ENCODE measurements at regions not wholly inside any gene's neighbourhood (a gene's known extent, or its start where the extent isn't known, plus 50 kb on each side); places are given as distances from the start of the nearest gene placed in this dataset.

GRCh38 chr10:29732918-29733317, 98.1 kb upstream of the SVIL start:
- TF ChIP-seq, protein P1, sequence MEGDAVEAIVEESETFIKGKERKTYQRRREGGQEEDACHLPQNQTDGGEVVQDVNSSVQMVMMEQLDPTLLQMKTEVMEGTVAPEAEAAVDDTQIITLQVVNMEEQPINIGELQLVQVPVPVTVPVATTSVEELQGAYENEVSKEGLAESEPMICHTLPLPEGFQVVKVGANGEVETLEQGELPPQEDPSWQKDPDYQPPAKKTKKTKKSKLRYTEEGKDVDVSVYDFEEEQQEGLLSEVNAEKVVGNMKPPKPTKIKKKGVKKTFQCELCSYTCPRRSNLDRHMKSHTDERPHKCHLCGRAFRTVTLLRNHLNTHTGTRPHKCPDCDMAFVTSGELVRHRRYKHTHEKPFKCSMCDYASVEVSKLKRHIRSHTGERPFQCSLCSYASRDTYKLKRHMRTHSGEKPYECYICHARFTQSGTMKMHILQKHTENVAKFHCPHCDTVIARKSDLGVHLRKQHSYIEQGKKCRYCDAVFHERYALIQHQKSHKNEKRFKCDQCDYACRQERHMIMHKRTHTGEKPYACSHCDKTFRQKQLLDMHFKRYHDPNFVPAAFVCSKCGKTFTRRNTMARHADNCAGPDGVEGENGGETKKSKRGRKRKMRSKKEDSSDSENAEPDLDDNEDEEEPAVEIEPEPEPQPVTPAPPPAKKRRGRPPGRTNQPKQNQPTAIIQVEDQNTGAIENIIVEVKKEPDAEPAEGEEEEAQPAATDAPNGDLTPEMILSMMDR (IDR thresholded peaks at IDR 0.05) = no peak
- Histone ChIP-seq H3K9ac (ENCODE audit: insufficient read depth, low read length, poor library complexity, severe bottlenecking) (no peak overlapping the region), H3K4me2 (replicated peaks; ENCODE audit: extremely low read depth, low read length, poor library complexity, severe bottlenecking) (peak overlapping the region; percentile 96), H3K27ac (ENCODE audit: low read depth in 1 of 2, low read length in 2 of 2) (no peak overlapping the region), H3K4me1 (ENCODE audit: control insufficient read depth in 1 of 2, insufficient read depth in 2 of 2, low read length in 2 of 2) (peaks cover 29 to 51% of the 10 kb centered on the region in 2 donors), H2AFZ (ENCODE audit: insufficient read depth, low read depth, low read length, poor library complexity, severe bottlenecking) (no peak overlapping the region), H3K4me3 (replicated peaks in 1 of 3; ENCODE audit: low read depth in 2 of 3, low read length in 3 of 3) (no peak overlapping the region), H3K36me3 (replicated peaks in 1 of 2; ENCODE audit: control insufficient read depth in 1 of 2, insufficient read depth in 2 of 2, low read length in 2 of 2) (peaks cover 6 to 12% of the 10 kb centered on the region in 2 donors), H3K27me3 (ENCODE audit: control insufficient read depth in 2 of 2, insufficient read depth in 2 of 2, low read length in 2 of 2) (peaks cover 0 to 8% of the 10 kb centered on the region in 2 donors), H4K20me1 (ENCODE audit: insufficient read depth, low read length) (peaks cover 36% of the 10 kb centered on the region), H3K9me3 (replicated peaks in 1 of 2; ENCODE audit: control insufficient read depth in 1 of 2, insufficient read depth in 1 of 2, low read length in 2 of 2) (no peaks in the 10 kb centered on the region), H3K79me2 (ENCODE audit: insufficient read depth, low read length) (peaks cover 80% of the 10 kb centered on the region)
- Mint-ChIP-seq H3K4me3 (peak overlapping the region in 1 of 2 donors; percentile 64), H3K36me3 (peaks cover 21 to 24% of the 10 kb centered on the region in 2 donors), H3K27me3 (ENCODE audit: low read depth in 3 of 3) (peaks cover 0 to 7% (median 6%) of the 10 kb centered on the region in 3 donors), H3K27ac (peak overlapping the region in 2 of 7 donors; percentile 7 to 33), H3K4me1 (peaks cover 63% of the 10 kb centered on the region), H3K9me3 (no peaks in the 10 kb centered on the region)
- no CpG with 5 or more reads among the region's 2 CpGs for WGBS (ENCODE audit: insufficient coverage)
- intact Hi-C loops (cut with micrococcal nuclease) = loop anchor here (5.0 to 10.0 kb wide), 5 partner anchors 48 to 178 kb away; partner anchors contain the start of gene SVIL (in 1 of the 2)
- DNase-seq = no peak

DNA sequence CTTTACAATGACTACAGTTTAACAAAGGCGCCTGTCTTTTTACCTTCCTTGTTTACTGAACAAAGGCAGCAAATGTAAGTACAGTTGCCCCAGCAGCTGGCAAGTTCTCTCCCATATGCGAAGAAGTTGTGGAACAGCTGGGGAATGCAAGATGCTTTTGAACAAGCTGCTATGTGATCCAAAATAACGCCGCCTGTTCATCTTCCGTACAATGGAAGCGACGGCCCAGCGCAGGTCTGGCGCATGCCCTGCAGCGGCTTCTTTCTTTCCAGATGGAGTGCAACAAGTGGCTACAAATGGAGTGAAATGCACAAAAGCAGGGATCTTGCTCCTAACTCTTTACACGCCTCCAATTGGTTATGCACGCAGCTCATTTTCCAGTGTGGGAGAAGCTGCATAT, 97.0 kb upstream of the SVIL start:
- no peaks in the 10 kb centered on the region for H3K27me3 ChIP-seq (ENCODE audit: control insufficient read depth in 2 of 2, insufficient read depth in 2 of 2, low read length in 2 of 2)
- H3K27ac Mint-ChIP-seq = no peak overlapping the region
- H2AFZ ChIP-seq (ENCODE audit: insufficient read depth, low read depth, low read length, poor library complexity, severe bottlenecking) = no peak overlapping the region
- peaks cover 91% of the 10 kb centered on the region for H3K79me2 ChIP-seq (ENCODE audit: insufficient read depth, low read length)
- no peaks in the 10 kb centered on the region for H3K9me3 ChIP-seq (replicated peaks in 1 of 2; ENCODE audit: control insufficient read depth in 1 of 2, insufficient read depth in 1 of 2, low read length in 2 of 2)
- peaks cover 24 to 49% of the 10 kb centered on the region in 2 donors for H3K4me1 ChIP-seq (ENCODE audit: control insufficient read depth in 1 of 2, insufficient read depth in 2 of 2, low read length in 2 of 2)
- peaks cover 6 to 12% of the 10 kb centered on the region in 2 donors for H3K36me3 ChIP-seq (replicated peaks in 1 of 2; ENCODE audit: control insufficient read depth in 1 of 2, insufficient read depth in 2 of 2, low read length in 2 of 2)
- TF ChIP-seq, protein P1 (IDR thresholded peaks at IDR 0.05) = no peak
- peaks cover 19 to 28% of the 10 kb centered on the region in 2 donors for H3K36me3 Mint-ChIP-seq
- intact Hi-C loops (cut with micrococcal nuclease) = loop anchor here (5.0 to 10.0 kb wide), 5 partner anchors 47 to 177 kb away; partner anchors contain the start of gene SVIL (in 1 of the 2)
- H4K20me1 ChIP-seq (ENCODE audit: insufficient read depth, low read length) = peaks cover 37% of the 10 kb centered on the region
- H3K4me2 ChIP-seq (replicated peaks; ENCODE audit: extremely low read depth, low read length, poor library complexity, severe bottlenecking) = no peak overlapping the region
- WGBS (ENCODE audit: insufficient coverage) = 97% methylated on average over 10 of the region's 12 CpGs
- H3K9me3 Mint-ChIP-seq = no peaks in the 10 kb centered on the region
- H3K4me3 Mint-ChIP-seq = no peak overlapping the region
- peaks cover 62% of the 10 kb centered on the region for H3K4me1 Mint-ChIP-seq
- H3K27ac ChIP-seq (ENCODE audit: low read depth in 1 of 2, low read length in 2 of 2) = no peak overlapping the region
- H3K27me3 Mint-ChIP-seq (ENCODE audit: low read depth in 3 of 3) = no peaks in the 10 kb centered on the region
- no peak overlapping the region for H3K4me3 ChIP-seq (replicated peaks in 1 of 3; ENCODE audit: low read depth in 2 of 3, low read length in 3 of 3)
- H3K9ac ChIP-seq (ENCODE audit: insufficient read depth, low read length, poor library complexity, severe bottlenecking) = no peak overlapping the region
- no peak for DNase-seq

Data from CD14-positive monocyte (primary cell).